ENCODE measurements at regions not wholly inside any gene's neighbourhood (a gene's known extent, or its start where the extent isn't known, plus 50 kb on each side); places are given as distances from the start of the nearest gene placed in this dataset.

- intact Hi-C loops (cut with micrococcal nuclease; ENCODE audit: unreplicated experiment) (no loop called here), in situ Hi-C loops (cut with HindIII; ENCODE audit: low pct_unique_long_range_greater_than_20kb, low sequenced_read_pairs) (no loop called here)
- H3K4me1 ChIP-seq (ENCODE audit: control insufficient read depth, insufficient read depth, low read length), result no peaks in the 10 kb centered on the region
- no peaks in the 10 kb centered on the region for H3K36me3 ChIP-seq (ENCODE audit: control insufficient read depth, insufficient read depth, low read length)
- DNase-seq (ENCODE audit: low read depth, low spot score) (no peak), ATAC-seq (no peak)
- H3K27me3 ChIP-seq (ENCODE audit: control insufficient read depth, insufficient read depth, low read length), result no peaks in the 10 kb centered on the region
- no peak overlapping the region for H3K27ac ChIP-seq (ENCODE audit: low read length)
- no peak for TF ChIP-seq SIN3A (IDR thresholded peaks at IDR 0.05; ENCODE audit: borderline replicate concordance, insufficient read depth, low read depth, low read length)
- TF ChIP-seq POLR2AphosphoS5 (IDR thresholded peaks at IDR 0.05; ENCODE audit: low read depth, low read length), result no peak
- no peak for TF ChIP-seq TCF7L2 (IDR thresholded peaks at IDR 0.05; ENCODE audit: low read depth, low read length)
- TF ChIP-seq, protein P1, sequence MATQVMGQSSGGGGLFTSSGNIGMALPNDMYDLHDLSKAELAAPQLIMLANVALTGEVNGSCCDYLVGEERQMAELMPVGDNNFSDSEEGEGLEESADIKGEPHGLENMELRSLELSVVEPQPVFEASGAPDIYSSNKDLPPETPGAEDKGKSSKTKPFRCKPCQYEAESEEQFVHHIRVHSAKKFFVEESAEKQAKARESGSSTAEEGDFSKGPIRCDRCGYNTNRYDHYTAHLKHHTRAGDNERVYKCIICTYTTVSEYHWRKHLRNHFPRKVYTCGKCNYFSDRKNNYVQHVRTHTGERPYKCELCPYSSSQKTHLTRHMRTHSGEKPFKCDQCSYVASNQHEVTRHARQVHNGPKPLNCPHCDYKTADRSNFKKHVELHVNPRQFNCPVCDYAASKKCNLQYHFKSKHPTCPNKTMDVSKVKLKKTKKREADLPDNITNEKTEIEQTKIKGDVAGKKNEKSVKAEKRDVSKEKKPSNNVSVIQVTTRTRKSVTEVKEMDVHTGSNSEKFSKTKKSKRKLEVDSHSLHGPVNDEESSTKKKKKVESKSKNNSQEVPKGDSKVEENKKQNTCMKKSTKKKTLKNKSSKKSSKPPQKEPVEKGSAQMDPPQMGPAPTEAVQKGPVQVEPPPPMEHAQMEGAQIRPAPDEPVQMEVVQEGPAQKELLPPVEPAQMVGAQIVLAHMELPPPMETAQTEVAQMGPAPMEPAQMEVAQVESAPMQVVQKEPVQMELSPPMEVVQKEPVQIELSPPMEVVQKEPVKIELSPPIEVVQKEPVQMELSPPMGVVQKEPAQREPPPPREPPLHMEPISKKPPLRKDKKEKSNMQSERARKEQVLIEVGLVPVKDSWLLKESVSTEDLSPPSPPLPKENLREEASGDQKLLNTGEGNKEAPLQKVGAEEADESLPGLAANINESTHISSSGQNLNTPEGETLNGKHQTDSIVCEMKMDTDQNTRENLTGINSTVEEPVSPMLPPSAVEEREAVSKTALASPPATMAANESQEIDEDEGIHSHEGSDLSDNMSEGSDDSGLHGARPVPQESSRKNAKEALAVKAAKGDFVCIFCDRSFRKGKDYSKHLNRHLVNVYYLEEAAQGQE (IDR thresholded peaks at IDR 0.05; ENCODE audit: insufficient read depth in 1 of 2, low read depth in 2 of 2, low read length in 1 of 2), result no peak
- TF ChIP-seq, protein P2, sequence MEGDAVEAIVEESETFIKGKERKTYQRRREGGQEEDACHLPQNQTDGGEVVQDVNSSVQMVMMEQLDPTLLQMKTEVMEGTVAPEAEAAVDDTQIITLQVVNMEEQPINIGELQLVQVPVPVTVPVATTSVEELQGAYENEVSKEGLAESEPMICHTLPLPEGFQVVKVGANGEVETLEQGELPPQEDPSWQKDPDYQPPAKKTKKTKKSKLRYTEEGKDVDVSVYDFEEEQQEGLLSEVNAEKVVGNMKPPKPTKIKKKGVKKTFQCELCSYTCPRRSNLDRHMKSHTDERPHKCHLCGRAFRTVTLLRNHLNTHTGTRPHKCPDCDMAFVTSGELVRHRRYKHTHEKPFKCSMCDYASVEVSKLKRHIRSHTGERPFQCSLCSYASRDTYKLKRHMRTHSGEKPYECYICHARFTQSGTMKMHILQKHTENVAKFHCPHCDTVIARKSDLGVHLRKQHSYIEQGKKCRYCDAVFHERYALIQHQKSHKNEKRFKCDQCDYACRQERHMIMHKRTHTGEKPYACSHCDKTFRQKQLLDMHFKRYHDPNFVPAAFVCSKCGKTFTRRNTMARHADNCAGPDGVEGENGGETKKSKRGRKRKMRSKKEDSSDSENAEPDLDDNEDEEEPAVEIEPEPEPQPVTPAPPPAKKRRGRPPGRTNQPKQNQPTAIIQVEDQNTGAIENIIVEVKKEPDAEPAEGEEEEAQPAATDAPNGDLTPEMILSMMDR (IDR thresholded peaks at IDR 0.05), result no peak
- ChIA-PET CTCF (no interaction called here), POLR2A (no interaction called here)
- BruUV-seq (replicated peaks), result no TSS peak
- no peak overlapping the region for H3K4me3 ChIP-seq (ENCODE audit: low read depth in 2 of 2, low read length in 2 of 2)
- H3K9me3 ChIP-seq (ENCODE audit: control insufficient read depth, insufficient read depth, low read depth, low read length), result no peaks in the 10 kb centered on the region
Observed at GRCh38 chr9:12212860-12213259, 480.3 kb upstream of the TYRP1 start.

DNA sequence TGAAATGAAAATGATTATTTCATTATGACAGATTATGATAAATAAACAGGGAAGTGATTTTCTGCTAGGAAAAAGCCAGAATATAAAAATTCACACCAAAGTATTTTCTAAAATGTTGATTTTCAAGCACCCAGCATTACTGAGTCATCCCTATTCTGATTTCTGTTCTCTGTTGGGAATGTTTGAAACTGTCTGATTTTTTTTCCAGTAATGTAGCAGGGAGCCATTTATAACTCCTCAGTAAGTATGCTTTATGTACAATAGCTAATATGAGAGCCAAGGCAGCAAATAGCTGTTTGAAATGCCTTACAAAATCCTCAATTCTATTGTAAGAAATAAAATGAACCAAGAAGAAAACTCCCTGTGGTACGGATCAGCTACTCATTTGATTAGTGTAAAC, 471.7 kb upstream of the TYRP1 start:
- POLR2A ChIA-PET, result no interaction called here
- TF ChIP-seq, protein P1 (IDR thresholded peaks at IDR 0.05; ENCODE audit: insufficient read depth in 1 of 2, low read depth in 2 of 2, low read length in 1 of 2), result no peak
- TF ChIP-seq, protein P2 (IDR thresholded peaks at IDR 0.05), result no peak
- no peak for TF ChIP-seq SIN3A (IDR thresholded peaks at IDR 0.05; ENCODE audit: borderline replicate concordance, insufficient read depth, low read depth, low read length)
- TF ChIP-seq POLR2AphosphoS5 (IDR thresholded peaks at IDR 0.05; ENCODE audit: low read depth, low read length), result no peak
- no peak for TF ChIP-seq TCF7L2 (IDR thresholded peaks at IDR 0.05; ENCODE audit: low read depth, low read length)
- H3K4me1 ChIP-seq (ENCODE audit: control insufficient read depth, insufficient read depth, low read length), result no peaks in the 10 kb centered on the region
- no peak overlapping the region for H3K27ac ChIP-seq (ENCODE audit: low read length)
- ATAC-seq (no peak), DNase-seq (ENCODE audit: low read depth, low spot score) (no peak)
- in situ Hi-C loops (cut with HindIII; ENCODE audit: low pct_unique_long_range_greater_than_20kb, low sequenced_read_pairs), result no loop called here
- H3K9me3 ChIP-seq (ENCODE audit: control insufficient read depth, insufficient read depth, low read depth, low read length), result no peaks in the 10 kb centered on the region
- no TSS peak for BruUV-seq (replicated peaks)
- H3K36me3 ChIP-seq (ENCODE audit: control insufficient read depth, insufficient read depth, low read length), result no peaks in the 10 kb centered on the region
- CTCF ChIA-PET, result no interaction called here
- H3K4me3 ChIP-seq (ENCODE audit: low read depth in 2 of 2, low read length in 2 of 2), result no peak overlapping the region
- no peaks in the 10 kb centered on the region for H3K27me3 ChIP-seq (ENCODE audit: control insufficient read depth, insufficient read depth, low read length)
- intact Hi-C loops (cut with micrococcal nuclease; ENCODE audit: unreplicated experiment), result no loop called here

Data from Panc1 (cell line).